Activated CD8-positive, alpha-beta memory T cell treated with anti-CD3 and anti-CD28 coated beads for 1 hour (primary cell): ENCODE measurements at regions not wholly inside any gene's neighbourhood (a gene's known extent, or its start where the extent isn't known, plus 50 kb on each side); places are given as distances from the start of the nearest gene placed in this dataset.
"Not testable (repeated sequence)": the region's sequence is repeated elsewhere in the genome, so short reads cannot be mapped to it uniquely, and the experiment has no call there.

Source experiments
- DNase-seq, 2 donors: peaks; one replicate each; pipeline ENCODE4 v3.0.0-alpha.2; 2020; ENCODE audit warnings: low read depth in 1 of 2; ENCODE audit errors: extremely low read depth in 1 of 2

DNA sequence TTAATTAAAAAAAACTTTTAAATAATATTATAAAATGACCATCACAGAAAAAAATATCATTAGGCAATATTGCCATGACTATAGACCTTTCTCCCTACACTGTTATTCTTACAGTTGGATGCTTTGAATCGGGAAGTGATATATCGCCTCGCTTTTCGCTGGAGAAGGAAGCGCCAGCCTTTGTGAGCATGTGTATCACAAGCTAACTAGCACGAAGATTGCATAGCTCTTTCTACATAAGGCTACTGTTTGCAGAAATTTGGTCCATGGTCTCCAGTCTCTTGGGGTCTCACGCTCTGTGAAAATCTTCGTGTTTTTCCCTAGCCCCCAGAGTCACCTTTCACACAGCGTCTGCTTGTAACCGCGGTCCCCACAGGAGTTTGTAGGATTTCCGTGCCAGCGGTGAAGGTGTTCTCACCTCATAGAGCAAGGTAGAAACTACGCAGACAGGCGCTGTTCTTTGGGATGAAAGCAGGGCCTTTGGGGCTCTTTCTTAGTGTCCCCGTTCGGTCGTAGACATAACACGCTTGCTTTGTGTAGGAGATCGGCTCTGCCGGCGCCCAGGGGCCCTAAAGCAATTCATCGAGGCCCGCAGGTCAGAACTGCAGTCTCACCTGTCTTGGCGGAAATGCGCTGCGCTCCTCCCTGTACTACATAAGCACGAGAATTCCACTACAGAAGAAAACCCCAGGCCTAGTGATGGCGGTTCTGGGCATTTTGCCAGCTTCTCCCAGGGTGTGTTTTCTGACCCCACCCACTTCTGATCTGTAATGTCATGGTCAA lies 214.5 kb upstream of the NOTCH2NLA start:
- not testable (repeated sequence) for DNase-seq

DNA sequence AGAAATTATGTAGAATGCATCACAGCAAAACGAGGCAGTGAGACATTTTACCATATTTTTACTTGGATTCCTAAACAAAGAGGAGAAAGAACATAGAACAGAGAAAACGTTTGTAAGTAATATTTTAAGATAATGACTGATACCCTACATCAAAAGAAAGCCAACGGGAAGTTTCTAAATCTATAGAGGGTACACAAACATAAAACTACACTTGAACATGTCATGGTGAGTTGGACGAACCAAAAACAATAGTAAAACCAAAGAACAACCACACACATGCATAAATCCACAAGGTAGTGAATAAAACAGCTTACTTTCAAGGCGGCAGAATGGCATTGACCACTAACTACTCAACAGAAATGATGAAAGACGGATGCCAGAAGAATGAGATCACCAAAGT lies 209.7 kb upstream of the NOTCH2NLA start:
- DNase-seq, result not testable (repeated sequence)

DNA sequence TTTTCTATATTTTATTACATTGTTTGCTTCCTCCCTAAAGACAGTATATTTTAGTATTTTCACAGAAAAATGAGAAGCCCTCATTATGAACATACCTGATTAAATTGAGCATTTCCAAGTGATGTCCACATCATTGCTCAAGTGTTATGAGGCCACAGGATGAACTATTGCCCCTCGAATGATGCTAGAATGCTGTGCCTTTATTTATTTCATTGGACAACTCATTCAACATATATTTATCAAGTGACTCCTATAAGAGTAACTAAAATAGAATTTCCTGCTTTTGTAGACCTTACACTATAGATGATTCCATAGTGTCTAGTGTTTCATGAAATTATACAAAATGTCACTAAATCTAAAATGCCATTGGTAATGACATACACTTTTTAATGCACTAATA lies 187.8 kb upstream of the NOTCH2NLA start:
- DNase-seq, result not testable (repeated sequence)

DNA sequence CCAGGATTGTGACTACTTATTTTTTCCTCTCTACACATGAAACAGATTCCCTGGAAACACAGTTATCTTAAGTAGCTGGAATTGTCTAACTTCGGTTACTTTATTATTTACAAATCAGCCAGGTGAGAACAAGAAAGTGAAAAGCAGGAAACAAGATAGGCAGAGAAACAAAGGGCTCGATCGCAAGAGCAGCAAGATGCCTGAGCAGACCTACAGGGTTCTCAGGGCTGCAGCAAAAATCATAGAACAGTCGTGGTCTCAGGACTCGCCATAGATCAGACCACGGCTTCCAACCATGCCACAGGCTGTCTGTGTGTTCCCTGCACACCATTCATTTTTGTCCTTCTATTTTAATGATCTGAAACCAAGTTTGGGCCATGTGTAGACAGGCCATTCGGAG lies 186.2 kb upstream of the NOTCH2NLA start:
- not testable (repeated sequence) for DNase-seq

DNA sequence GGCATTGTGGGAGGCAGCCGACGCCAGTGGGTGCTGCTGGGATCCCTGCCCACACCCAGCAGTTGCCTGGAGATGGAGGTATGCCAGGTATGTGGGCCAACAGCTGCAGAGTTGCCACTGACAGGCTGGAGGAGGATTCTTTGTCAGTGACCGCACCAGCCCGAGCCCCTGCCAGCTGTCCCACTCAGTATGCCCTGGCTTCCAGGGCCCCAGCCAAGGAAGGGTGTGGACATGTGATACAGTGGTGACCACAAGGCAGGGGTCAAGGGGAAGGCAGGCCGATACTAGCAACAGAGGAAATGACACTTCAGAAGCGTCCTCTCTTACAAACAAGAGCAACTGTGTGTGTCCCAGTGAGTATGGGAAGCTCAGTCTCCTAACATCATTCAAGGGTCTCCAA lies 185.1 kb upstream of the NOTCH2NLA start:
- DNase-seq, result not testable (repeated sequence)

DNA sequence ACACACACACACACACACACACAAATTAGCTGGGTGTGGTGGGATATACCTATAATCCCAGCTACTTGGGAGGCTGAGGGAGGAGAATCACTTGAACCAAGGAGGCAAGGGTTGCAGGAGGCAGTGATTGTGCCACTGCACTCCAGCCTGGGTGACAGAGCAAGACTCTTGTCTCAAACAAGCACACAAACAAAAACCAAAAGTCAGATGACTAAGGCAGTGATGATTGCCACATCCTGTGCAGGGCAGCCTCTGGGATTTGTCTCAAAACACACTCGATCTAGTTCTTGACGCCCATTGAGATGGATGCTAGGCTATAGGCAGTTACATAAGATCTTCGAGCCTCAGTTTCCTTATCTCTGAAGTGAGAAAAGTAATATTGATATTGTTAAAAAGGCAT lies 183.1 kb upstream of the NOTCH2NLA start:
- not testable (repeated sequence) for DNase-seq

DNA sequence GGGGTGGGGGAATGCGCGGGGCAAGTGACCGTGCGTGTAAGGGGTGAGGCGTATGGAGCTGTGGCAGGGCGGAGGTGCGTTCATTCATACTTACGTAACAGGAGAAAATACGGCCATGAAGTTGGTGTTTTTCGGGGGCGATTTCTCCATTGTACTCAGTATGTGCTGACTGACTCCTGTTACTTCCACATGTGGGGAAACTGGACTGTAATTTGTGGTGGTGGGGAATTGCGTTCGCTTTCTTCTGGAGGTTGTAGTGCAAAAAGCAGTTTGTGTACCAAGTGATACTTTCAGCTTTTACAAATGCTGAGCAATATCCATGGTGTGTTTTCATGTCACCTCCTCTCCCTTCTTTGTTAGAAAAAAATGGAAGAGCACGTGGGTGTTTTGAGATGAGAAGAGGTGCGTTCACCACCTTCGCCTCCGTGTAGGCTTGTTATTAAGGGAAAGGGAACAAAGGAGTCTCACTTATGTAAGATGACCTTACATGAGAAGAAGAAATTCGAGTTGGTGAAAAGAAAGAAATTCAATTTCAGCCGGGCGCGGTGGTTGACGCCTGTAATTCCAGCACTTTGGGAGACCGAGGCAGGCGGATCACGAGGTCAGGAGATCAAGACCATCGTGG lies 181.1 kb upstream of the NOTCH2NLA start:
- DNase-seq, result not testable (repeated sequence)

DNA sequence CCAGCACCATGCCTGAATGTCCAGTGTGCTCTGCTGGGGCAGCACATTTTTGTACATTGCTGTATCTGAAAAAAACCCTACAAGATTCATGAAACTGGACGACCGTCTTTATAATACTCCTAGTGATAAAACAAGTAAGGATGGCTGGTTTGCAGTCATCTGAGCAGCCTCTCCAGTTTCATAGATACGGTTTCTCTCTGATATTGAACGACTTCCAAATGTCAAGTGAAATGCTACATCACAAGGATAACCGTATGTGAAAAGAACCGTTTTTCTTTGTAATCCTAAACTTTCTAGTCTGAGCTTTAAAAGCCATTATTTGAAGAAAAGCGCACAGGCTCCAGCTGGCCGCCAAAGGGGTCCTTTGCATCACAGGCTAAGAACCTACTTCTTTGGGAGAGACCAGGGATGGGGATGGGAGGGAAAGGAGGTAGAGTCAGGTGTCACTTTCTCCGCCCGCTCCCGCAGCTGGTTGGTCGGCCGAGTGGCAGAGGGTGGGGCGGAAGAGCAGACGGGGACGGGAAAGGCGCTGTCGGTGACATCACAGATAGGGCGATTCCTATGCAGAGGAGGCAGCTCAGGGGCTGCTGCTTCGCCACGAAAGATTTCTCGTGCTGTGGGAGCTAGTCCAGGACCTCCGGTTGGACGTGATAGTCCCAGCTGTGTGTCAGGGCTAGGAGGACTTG lies 180.4 kb upstream of the NOTCH2NLA start:
- DNase-seq, result not testable (repeated sequence)

DNA sequence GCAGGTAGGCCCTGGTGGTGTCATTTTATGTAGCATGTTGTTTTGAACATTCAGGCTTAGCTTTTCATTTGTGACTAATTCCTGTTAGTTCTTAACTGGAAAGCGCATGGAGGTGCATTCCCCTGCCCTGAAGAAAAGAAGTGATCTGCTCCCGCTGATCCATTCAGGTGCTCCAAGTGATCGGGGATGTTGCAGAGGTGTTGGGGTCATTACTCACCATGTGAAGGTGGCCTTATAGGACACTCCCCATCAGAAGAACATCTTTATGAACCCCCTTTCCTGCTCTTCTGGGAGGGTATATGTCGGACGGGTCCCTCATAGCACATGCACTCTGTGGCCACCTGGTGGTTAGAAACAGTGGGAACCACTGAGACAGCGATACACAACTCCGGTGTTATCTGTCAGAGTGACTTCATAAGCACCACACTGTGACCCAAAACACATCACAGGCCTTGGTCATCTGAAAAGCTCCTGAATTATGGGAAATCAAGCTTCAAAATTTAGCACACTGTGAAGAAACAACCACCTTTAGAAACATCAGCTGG lies 172.5 kb upstream of the NOTCH2NLA start:
- not testable (repeated sequence) for DNase-seq

DNA sequence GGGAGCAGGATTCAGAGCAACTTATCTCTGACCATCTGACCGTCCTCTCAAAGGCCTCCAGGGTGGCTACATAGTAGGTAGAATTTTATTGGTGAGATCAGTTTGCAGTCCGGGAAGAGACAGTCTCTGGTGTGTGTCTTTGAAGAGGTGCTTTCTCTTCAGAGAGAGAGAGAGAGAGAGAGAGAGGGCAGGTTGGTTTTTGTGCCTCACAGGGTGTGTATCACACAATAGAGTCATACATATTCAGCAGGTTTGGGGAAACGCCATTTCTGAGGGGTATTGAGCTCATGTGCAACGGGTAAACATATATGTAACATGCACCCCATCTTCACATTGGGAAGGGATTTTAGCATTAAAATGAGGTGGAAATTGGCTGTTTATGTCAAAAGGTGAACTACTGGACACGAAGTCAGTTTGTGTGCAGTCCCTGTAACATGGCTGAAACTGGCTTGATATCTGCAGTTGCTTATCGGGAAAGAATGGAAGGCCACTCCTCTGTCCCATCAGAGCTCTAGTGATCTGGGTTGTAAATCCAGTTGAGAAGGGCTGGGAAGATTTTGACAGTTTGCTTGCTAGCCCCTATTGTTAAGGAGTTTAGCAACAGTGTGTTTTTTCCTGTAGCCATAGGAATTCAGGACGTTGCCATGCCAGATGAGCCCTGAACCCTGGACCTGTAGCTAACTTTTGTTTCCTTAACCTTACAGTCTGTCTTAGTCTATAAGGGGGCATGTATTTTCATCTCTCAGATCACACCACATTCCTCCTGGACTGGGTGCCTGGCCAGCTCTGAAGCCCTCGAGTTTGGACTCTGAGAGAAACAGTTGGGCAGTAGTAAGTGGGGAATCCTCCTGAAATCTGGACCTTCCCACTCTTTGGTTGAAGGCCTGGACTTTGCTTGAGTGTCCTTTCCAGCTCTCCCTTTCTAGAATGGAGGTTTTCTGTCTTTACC lies 171.6 kb upstream of the NOTCH2NLA start:
- DNase-seq, result not testable (repeated sequence)

DNA sequence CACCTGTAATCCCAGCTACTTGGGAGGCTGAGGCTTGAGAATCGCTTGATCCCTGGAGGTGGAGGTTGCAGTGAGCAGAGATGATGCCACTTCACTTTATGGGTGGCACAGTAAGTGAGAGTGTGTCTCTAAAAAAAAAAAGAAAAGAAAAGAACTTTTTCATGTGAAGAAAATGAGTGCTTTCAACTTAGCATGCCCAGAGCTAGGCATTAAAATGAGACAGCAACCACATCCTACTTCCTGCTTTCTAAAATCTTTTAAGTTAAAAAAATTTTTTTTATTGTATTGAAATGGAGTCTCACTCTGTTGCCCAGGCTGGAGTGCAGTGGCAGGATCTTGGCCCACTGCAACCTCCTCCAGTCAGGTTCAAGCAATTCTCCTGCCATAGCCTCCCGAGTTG lies 170.4 kb upstream of the NOTCH2NLA start:
- not testable (repeated sequence) for DNase-seq

DNA sequence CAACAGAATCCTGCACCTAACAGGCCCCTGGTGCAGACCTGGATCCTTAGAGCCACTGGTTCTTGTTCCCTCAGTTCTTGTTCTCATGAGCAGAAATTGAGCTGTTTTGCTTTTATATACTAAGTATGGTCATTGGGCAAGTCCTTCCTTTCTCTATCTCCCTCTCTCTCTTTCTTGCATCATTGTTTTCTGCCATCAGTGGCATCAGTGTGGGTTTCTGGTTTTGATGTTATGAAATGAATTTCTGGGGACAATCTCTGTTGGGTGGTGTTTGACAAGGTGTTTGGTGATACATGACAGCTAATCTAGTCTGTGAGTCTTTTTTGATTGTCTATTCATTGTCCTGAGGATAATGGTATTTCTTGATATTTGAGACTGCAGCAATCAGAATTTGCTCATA lies 168.0 kb upstream of the NOTCH2NLA start:
- not testable (repeated sequence) for DNase-seq

DNA sequence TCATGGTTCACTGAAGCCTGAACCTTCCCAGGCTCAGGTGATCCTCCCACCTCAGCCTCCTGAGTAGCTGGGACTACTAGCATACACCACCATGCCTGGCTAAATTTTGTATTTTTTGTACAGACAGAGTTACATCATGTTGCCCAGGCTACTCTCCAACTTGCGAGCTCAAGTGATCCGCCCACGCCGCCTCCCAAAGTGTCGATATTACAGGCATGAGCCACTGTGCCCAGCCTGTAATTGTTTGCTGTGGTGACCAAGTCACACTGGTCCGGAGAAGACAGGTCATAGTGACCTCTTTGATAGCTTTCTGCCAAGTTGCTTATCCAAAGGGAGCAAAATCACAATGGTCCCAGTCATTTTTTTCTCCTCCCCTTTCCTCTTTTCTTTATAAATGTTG lies 167.4 kb upstream of the NOTCH2NLA start:
- DNase-seq, result not testable (repeated sequence)

DNA sequence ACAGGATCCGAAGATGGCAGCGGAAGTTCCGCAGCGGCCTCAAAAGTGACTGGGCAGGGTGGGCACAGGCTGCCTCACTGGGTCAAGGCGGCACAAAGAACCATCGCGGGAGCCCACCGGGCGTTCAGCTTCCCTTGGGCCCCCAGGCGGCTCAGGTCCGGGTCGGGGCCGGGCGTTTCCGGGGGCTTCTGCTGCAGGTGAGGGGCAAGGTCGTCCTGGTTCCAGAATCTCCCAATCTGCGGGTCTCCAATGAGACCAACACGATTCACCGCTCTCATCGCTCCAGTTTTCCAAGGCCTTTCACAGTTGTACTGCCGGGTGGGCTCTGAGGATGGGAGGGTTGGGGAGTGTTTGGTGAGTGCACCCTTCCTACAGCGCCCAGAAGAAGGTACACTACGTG lies 165.0 kb upstream of the NOTCH2NLA start:
- DNase-seq, result not testable (repeated sequence)

DNA sequence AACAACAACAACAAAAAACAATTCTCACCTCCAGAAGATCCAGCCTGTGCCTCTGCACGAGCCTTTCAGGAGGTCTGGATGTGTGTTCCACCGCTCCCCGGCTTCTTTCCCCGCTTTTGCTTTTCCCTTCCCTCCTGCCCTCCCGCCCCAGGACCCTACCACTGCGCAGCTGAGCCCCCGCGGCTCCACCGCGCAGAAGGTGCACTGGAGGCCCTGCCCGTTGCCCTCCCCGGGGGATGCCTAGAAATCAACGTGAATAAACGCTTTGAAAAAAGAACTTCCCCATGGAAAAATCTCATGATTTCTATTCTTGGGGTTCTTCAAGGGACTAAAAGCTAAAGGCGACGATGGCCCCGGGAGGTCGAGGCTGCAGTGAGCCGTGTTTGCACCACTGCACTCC lies 164.3 kb upstream of the NOTCH2NLA start:
- not testable (repeated sequence) for DNase-seq

DNA sequence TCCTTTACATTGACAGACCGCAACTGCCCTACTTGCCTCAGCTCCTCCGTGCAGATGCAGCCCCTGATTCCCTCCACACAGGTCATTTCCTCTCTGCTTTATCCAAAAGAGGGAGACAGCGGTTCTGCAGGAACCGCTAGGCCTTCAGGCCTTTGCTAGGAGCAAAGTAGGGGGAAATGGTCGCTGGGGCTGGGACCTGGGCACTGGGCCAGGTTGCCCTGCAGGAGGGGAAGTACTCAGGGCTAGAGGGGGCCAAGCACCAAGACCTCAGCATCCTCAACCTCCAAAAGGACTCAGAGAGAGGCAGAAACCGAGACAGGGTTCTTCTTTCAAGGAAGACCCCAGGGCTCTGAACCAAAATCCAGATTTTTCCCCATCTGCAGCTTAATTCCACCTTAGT lies 160.4 kb upstream of the NOTCH2NLA start:
- not testable (repeated sequence) for DNase-seq

DNA sequence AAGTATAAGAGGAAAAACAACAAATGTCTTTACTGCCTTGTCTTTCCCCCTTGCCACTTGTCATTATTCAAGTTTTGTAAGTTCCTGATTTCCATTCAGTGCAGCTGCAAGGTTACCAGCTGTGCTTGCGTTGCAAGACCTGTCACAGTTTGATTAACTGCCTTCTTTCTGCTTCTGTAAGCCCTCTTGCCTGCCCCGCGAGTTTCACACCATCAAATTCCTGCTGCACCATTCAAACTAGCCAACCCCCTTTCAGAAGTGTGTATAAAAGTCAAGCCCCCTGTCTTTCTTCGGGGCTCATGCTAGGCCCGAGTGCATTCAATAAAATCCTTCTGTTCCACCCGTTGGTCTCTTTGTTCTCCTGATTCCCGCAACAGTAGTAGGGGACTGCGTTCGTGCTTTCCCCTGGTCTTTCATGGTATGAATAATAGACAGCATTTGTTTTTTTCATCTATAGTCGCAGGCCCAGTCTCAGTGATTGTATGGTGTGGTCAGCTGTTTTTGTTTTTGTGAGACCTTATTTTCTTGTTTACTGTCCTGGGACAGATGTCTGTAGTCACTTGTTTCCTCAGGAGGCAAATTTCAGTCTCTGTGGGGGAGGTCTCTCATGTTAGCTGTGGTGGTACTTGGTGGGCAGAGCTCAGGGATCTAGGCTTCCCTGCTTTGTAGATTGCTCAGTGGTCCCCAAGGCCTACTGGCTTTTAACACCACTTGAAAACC lies 159.1 kb upstream of the NOTCH2NLA start:
- DNase-seq, result not testable (repeated sequence)

DNA sequence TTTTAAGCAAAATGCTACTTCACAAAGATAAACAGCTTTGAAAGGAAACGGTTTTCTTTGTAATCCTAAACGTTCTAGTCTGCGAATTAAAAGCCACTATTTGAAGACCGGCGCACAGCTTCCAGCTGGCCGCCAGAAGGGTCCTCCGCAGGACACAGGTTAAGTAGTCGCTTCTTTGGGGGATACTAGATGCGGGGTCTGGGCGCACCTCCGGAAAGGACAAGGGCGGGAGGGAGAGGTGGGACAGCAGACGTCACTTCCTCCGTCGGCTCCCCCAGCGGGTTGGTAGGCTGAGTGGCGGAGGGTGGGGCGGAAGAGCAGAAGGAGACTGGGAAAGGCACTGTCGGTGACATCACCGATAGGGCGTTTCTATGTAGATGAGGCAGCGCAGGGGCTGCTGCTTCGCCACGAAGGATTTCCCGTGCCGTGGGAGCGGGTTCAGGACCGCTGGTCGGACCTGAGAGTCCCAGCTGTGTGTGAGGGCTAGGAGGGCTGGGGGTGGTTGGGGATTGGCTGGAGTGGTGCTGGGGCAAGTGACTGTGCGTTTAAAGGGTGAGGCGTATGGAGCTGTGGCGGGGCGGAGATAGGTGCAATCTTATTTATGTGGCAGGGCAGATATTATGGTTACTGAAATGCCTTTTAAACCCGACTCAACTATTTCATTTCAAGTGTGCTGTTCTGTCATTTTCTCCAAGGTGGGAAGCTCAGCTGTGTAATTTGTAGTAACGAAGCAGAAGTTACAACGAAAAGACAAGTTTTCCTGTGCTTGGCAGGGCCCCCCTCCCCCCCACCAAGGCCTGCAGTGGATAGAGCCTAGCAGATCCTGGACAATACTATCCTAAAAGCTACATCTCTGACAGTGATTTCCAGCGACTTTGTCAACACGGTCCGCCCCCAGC lies 158.3 kb upstream of the NOTCH2NLA start:
- DNase-seq, result peak in 1 of 2 donors; percentile 11

DNA sequence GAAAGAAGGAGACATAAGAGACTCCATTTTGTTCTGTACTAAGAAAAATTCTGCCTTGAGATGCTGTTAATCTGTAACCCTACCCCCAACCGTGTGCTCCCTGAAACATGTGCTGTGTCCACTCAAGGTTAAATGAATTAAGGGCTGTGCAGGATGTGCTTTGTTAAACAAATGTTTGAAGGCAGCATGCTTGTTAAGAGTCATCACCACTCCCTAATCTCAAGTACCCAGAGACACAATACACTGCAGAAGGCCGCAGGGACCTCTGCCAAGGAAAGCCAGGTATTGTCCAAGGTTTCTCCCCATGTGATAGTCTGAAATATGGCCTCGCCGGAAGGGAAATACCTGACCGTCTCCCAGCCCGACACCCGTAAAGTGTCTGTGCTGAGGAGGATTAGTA lies 152.4 kb upstream of the NOTCH2NLA start:
- not testable (repeated sequence) for DNase-seq
